Natural killer cell treated with Interleukin-12 subunit alpha and Interleukin-12 subunit beta and Interleukin-15 and Interleukin-18, amount 100 ng/mL, for 72 hours (primary cell): ENCODE measurements at regions not wholly inside any gene's neighbourhood (a gene's known extent, or its start where the extent isn't known, plus 50 kb on each side); places are given as distances from the start of the nearest gene placed in this dataset.

Source experiments
- ATAC-seq, 2 donors: fragments of 150-1000 bp; cut with Tn5 transposase in 1 of 2; sonication (Bioruptor Pico), chemical (Tn5 transposase) in 1 of 2; 2 replicates each; pipeline ENCODE4 v1.10.0; 2021
- DNase-seq: peaks from one replicate; pipeline ENCODE4 v3.0.0; 2022; ENCODE audit warnings: low spot score
- H3K27ac Mint-ChIP-seq, 2 donors: 1 replicate in 1 of 2; 2 replicates in 1 of 2; pipeline ENCODE4 v1.8.0; 2022; ENCODE audit warnings: mixed read lengths in 2 of 2, mild to moderate bottlenecking in 1 of 2, moderate library complexity in 1 of 2
- H3K27me3 Mint-ChIP-seq, 2 donors: 1 replicate in 1 of 2; 2 replicates in 1 of 2; pipeline ENCODE4 v1.8.0; 2022; ENCODE audit warnings: mixed read lengths in 2 of 2
- H3K36me3 Mint-ChIP-seq: one replicate; pipeline ENCODE4 v1.8.0; 2022; ENCODE audit warnings: mixed read lengths
- H3K4me1 Mint-ChIP-seq, 2 donors: 1 replicate in 1 of 2; 2 replicates in 1 of 2; pipeline ENCODE4 v1.8.0; 2022; ENCODE audit warnings: low read depth in 2 of 2, mixed read lengths in 2 of 2, mild to moderate bottlenecking in 1 of 2
- H3K4me3 Mint-ChIP-seq: one replicate; pipeline ENCODE4 v1.8.0; 2022; ENCODE audit warnings: mixed read lengths
- H3K9me3 Mint-ChIP-seq: 2 replicates; pipeline ENCODE4 v1.8.0; 2022; ENCODE audit warnings: mixed read lengths

DNA sequence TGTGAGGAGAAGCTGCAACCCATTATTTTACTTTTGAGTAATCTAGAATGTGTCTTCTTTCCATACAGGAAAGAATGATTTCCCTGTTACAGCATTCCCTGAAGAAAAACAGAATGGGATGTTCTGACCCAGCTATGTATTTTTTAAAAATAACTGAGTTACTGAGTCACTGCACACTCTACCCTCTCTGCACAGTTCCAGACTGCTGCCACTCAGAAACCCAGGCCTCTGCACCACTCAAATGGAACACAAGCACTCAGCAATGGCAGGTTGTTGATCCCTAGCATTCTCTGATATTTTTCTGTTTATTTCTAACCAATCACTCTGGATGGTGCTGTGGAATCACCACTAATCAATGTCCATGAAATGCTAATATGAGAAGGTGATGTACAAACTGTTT, 1300.0 kb upstream of the FAM98A start:
- no peaks in the 10 kb centered on the region for H3K36me3 Mint-ChIP-seq
- no peak overlapping the region for H3K27ac Mint-ChIP-seq
- ATAC-seq (no peak), DNase-seq (no peak)
- H3K4me3 Mint-ChIP-seq = no peak overlapping the region
- no peaks in the 10 kb centered on the region for H3K27me3 Mint-ChIP-seq
- H3K9me3 Mint-ChIP-seq = peaks cover 14% of the 10 kb centered on the region
- no peaks in the 10 kb centered on the region for H3K4me1 Mint-ChIP-seq

- DNase-seq = no peak
- Mint-ChIP-seq H3K36me3 (no peaks in the 10 kb centered on the region), H3K9me3 (peaks cover 9% of the 10 kb centered on the region), H3K4me1 (no peaks in the 10 kb centered on the region), H3K4me3 (no peak overlapping the region), H3K27ac (no peak overlapping the region), H3K27me3 (no peaks in the 10 kb centered on the region)
- no peak for ATAC-seq
These were observed 1293.7 kb upstream of the FAM98A start for GRCh38 chr2:34892766-34893165.

- no peak overlapping the region for H3K4me3 Mint-ChIP-seq
- no peaks in the 10 kb centered on the region for H3K4me1 Mint-ChIP-seq
- peaks cover 6% of the 10 kb centered on the region for H3K9me3 Mint-ChIP-seq
- DNase-seq (no peak), ATAC-seq (no peak)
- no peaks in the 10 kb centered on the region for H3K27me3 Mint-ChIP-seq
- H3K27ac Mint-ChIP-seq = no peak overlapping the region
- no peaks in the 10 kb centered on the region for H3K36me3 Mint-ChIP-seq
These were observed 1293.2 kb upstream of the FAM98A start for GRCh38 chr2:34892256-34892655.

GRCh38 chr2:34875091-34875745, 1276.1 kb upstream of the FAM98A start:
- no peak for DNase-seq
- Mint-ChIP-seq H3K9me3 (peaks cover 7% of the 10 kb centered on the region), H3K4me3 (no peak overlapping the region), H3K36me3 (no peaks in the 10 kb centered on the region), H3K27me3 (no peaks in the 10 kb centered on the region), H3K4me1 (no peaks in the 10 kb centered on the region), H3K27ac (no peak overlapping the region)
- no peak for ATAC-seq

- Mint-ChIP-seq H3K9me3 (peaks cover 23% of the 10 kb centered on the region), H3K27me3 (no peaks in the 10 kb centered on the region), H3K36me3 (peaks cover 16% of the 10 kb centered on the region), H3K4me1 (no peaks in the 10 kb centered on the region), H3K27ac (no peak overlapping the region), H3K4me3 (no peak overlapping the region)
- DNase-seq (no peak), ATAC-seq (no peak)
These were observed 1254.5 kb upstream of the FAM98A start for GRCh38 chr2:34853646-34854045.

- H3K9me3 Mint-ChIP-seq = peaks cover 22% of the 10 kb centered on the region
- H3K4me3 Mint-ChIP-seq = no peak overlapping the region
- no peaks in the 10 kb centered on the region for H3K4me1 Mint-ChIP-seq
- no peak overlapping the region for H3K27ac Mint-ChIP-seq
- DNase-seq (no peak), ATAC-seq (no peak)
- H3K36me3 Mint-ChIP-seq = peaks cover 16% of the 10 kb centered on the region
- H3K27me3 Mint-ChIP-seq = no peaks in the 10 kb centered on the region
These were observed 1252.7 kb upstream of the FAM98A start for GRCh38 chr2:34851804-34852203.

DNA sequence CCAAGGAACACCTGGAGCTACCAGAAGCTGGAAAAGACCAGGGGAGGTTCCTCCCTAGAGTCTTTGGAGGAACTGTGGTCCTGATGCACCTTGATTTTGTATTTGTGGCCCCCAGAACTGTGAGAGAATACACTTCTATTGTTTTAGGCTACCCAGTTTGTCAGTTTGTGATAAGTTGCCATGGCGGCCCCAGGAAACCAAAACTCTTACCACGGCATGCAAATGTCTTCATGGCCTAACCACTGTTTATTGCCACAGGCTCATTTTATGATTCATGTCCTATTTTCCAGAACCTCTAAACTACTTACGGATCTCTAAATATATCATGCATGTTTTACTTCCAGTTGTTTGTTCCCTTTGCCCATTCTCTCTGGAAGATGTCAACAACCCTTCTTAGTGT, 1250.7 kb upstream of the FAM98A start:
- Mint-ChIP-seq H3K4me1 (no peaks in the 10 kb centered on the region), H3K4me3 (no peak overlapping the region), H3K9me3 (peaks cover 12% of the 10 kb centered on the region), H3K27ac (no peak overlapping the region), H3K36me3 (peaks cover 6% of the 10 kb centered on the region), H3K27me3 (no peaks in the 10 kb centered on the region)
- no peak for ATAC-seq
- DNase-seq = no peak

DNA sequence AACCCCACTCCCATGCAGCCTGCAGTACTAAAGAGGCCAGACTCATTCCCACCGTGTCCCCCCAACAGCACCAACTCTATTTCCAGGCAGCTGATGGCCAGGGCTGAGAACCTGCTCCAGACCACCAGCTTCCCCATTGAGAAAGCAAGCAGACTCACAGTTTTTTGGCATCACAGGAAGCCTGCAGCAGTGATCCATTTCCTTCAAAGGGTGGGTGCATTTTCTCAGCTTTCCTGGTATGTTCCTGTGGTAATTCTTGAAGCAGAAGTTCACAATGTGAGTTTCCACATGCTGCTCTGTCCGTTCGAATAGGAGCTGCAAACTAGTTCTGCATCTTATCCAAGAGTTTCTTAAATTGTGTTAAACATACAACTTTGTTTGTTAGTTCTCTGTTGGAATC, 1249.6 kb upstream of the FAM98A start:
- no peak overlapping the region for H3K4me3 Mint-ChIP-seq

DNA sequence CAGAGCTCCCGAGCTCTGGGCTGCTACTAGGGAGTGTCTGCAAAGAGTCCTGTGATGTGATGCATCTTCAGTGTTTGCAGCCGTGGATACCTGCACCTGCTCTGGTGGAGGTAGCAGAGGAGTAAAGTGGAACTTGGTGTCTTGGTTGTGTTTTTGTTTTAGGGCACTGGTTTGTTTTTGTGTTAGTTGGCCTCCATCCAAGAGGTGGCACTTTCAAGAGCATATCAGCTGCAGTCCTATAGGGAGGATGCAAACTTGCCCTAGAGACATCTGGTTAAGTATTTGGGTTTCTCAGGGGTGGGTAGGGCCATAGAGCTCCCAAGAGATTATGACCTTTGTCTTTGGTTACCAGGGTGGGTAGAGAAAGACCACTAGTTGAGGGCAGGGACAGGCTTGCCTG, 1249.0 kb upstream of the FAM98A start:
- H3K27ac Mint-ChIP-seq = no peak overlapping the region

More for the DNA sequence above, 1249.6 kb upstream of the FAM98A start:
- Mint-ChIP-seq H3K27ac (no peak overlapping the region), H3K27me3 (no peaks in the 10 kb centered on the region), H3K36me3 (peaks cover 6% of the 10 kb centered on the region), H3K4me1 (no peaks in the 10 kb centered on the region), H3K9me3 (peaks cover 12% of the 10 kb centered on the region)
- DNase-seq (no peak), ATAC-seq (no peak)

DNA sequence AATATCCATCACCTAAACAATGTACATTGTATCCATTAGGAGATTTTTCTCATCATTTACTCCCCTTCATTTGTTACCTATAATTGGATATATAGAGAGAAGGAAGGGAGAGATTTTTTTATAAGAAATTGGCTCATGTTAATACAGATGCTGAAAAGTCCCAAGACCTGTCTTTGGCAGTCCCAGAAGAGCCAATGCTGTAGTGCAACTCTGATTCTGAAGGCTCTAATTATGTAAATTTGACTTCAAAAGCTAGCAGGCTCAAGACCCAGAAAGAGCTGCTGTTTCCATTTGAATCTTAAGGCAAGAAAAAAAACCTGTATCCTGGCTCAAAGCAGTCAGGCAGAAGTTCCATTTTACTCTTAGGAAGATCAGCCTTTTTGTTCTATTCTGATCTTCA, 1245.5 kb upstream of the FAM98A start:
- Mint-ChIP-seq H3K27me3 (no peaks in the 10 kb centered on the region), H3K36me3 (no peaks in the 10 kb centered on the region), H3K27ac (no peak overlapping the region), H3K4me1 (no peaks in the 10 kb centered on the region), H3K4me3 (no peak overlapping the region), H3K9me3 (peaks cover 12% of the 10 kb centered on the region)
- ATAC-seq (no peak), DNase-seq (no peak)

More for the DNA sequence above, 1249.0 kb upstream of the FAM98A start:
- no peak overlapping the region for H3K4me3 Mint-ChIP-seq
- DNase-seq = no peak
- H3K9me3 Mint-ChIP-seq = peaks cover 9% of the 10 kb centered on the region
- peaks cover 6% of the 10 kb centered on the region for H3K36me3 Mint-ChIP-seq
- ATAC-seq = no peak
- H3K27me3 Mint-ChIP-seq = no peaks in the 10 kb centered on the region
- H3K4me1 Mint-ChIP-seq = no peaks in the 10 kb centered on the region

DNA sequence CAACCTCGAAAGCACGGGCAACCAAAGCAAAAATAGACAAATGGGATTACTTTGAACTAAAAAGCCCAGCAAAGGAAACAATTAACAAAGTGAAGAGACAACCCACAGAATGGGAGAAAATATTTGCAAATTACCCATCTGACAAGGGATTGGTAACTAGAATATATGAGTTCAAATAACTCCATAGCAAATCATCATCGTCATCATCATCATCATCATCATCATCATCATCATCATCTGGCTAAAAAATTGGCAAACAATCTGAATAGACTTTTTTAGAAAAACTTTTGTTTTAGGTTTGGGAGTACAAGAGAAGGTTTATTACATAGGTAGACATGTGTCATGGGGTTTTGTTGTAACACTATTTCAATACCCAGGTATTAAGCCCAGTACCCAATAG, 1239.3 kb upstream of the FAM98A start:
- Mint-ChIP-seq H3K36me3 (peaks cover 10% of the 10 kb centered on the region), H3K4me1 (no peaks in the 10 kb centered on the region)

DNA sequence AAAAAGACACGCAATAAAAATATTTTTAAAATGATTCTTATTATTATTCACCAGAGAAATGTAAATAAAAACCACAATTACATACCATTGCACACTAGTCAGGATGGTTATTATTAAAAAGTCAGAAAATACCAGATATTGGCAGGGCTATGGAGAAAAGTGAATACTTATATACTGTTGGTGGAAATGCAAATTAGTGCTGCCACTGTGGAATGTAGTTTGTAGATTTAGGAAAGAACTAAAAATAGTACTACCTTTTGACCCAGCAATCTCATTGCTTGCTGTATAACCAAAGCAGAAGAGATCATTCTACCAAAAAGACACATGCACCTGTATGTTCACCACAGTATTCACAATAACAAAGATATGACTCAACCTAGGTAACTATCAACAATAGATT, 1237.3 kb upstream of the FAM98A start:
- Mint-ChIP-seq H3K4me3 (no peak overlapping the region), H3K27me3 (no peaks in the 10 kb centered on the region), H3K9me3 (peaks cover 38% of the 10 kb centered on the region), H3K27ac (no peak overlapping the region), H3K36me3 (peaks cover 10% of the 10 kb centered on the region), H3K4me1 (no peaks in the 10 kb centered on the region)
- ATAC-seq (no peak), DNase-seq (no peak)

More for the DNA sequence above, 1239.3 kb upstream of the FAM98A start:
- DNase-seq = no peak
- Mint-ChIP-seq H3K27ac (no peak overlapping the region), H3K4me3 (no peak overlapping the region), H3K9me3 (peaks cover 34% of the 10 kb centered on the region), H3K27me3 (no peaks in the 10 kb centered on the region)
- ATAC-seq = no peak

- peaks cover 7% of the 10 kb centered on the region for H3K36me3 Mint-ChIP-seq
- no peaks in the 10 kb centered on the region for H3K27me3 Mint-ChIP-seq
- H3K4me3 Mint-ChIP-seq = no peak overlapping the region
- peaks cover 28% of the 10 kb centered on the region for H3K9me3 Mint-ChIP-seq
- ATAC-seq (no peak), DNase-seq (no peak)
- no peak overlapping the region for H3K27ac Mint-ChIP-seq
- no peaks in the 10 kb centered on the region for H3K4me1 Mint-ChIP-seq
These were observed 1232.0 kb upstream of the FAM98A start for GRCh38 chr2:34831096-34831495.

- no peak overlapping the region for H3K4me3 Mint-ChIP-seq
- H3K36me3 Mint-ChIP-seq = peaks cover 7% of the 10 kb centered on the region
- no peak for ATAC-seq
- H3K4me1 Mint-ChIP-seq = no peaks in the 10 kb centered on the region
- no peak overlapping the region for H3K27ac Mint-ChIP-seq
- peaks cover 19% of the 10 kb centered on the region for H3K9me3 Mint-ChIP-seq
- no peak for DNase-seq
- no peaks in the 10 kb centered on the region for H3K27me3 Mint-ChIP-seq
These were observed 1229.4 kb upstream of the FAM98A start for GRCh38 chr2:34828481-34828880.

- Mint-ChIP-seq H3K9me3 (peaks cover 22% of the 10 kb centered on the region), H3K4me3 (no peak overlapping the region), H3K27ac (no peak overlapping the region), H3K27me3 (no peaks in the 10 kb centered on the region), H3K36me3 (peaks cover 7% of the 10 kb centered on the region), H3K4me1 (no peaks in the 10 kb centered on the region)
- DNase-seq = no peak
- ATAC-seq = no peak
These were observed 1228.3 kb upstream of the FAM98A start for GRCh38 chr2:34827398-34827797.
